Stimulated activated CD8-positive, alpha-beta memory T cell treated with anti-CD3 and anti-CD28 coated beads, Interleukin-7, amount 100 ng/mL, for 24 hours (primary cell): ENCODE measurements at regions not wholly inside any gene's neighbourhood (a gene's known extent, or its start where the extent isn't known, plus 50 kb on each side); places are given as distances from the start of the nearest gene placed in this dataset.
"Not testable (repeated sequence)": the region's sequence is repeated elsewhere in the genome, so short reads cannot be mapped to it uniquely, and the experiment has no call there.

Experiments
- DNase-seq: peaks from one replicate; pipeline ENCODE4 v3.0.0-alpha.2; 2020; ENCODE audit warnings: low read depth

- DNase-seq = no peak
These were observed 73.2 kb upstream of the PRR5 start for GRCh38 chr22:44628835-44629234.

GRCh38 chr22:44628273-44628672, 73.7 kb upstream of the PRR5 start:
- DNase-seq = no peak

- no peak for DNase-seq
These were observed 74.4 kb upstream of the PRR5 start for GRCh38 chr22:44627521-44628139.

DNA sequence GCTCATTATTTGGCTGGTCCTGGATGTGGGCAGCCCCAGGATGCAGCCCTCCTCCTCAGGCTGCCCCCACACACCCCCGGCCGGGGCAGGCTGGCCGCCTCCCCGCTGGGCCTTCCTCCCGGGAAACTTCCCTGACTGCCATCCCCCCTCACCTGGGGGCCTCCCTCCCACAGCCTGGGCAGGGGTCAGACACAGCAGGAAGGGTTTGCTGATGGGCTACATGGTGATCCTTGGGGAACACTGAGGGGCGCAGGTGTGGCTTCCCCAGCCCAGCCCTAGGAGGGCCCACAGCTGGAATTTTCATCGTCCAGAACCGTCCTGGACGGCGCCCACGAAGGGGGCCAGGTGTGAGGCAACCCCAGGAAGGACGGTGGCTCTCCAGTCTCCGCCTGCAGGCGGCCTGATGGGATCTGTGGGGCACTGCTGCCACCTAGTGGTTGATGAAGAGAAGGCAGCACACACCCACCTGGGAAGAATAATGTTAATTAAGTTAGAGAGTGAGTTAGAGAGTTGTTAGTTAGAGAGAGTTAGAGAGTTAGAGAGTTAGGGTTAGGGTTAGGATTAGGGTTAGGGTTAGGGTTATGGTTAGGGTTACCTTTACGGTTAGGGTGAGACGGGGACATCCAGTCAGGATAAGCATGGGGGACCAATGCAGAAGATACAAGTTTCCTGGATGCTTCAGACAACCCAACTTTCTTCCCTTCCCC, 75.9 kb upstream of the PRR5 start:
- peak; percentile 53 for DNase-seq

DNA sequence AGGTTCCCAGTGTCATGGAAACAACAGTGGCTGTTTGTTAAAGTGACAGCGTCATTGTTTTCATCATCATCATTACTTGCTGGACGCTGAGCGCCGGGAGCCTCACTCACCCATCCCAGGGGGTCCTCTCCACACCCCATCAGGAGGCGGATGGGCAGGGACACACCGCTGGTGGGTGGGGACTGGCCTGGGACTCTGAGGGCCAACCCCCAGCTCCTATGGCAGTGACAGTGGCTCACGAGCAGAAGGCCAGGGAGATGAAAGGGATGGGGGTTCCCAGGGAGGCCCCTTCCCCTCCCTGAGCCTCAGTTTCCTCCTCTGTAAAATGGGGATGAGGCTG, 76.6 kb upstream of the PRR5 start:
- DNase-seq = no peak

GRCh38 chr22:44624689-44625420, 77.1 kb upstream of the PRR5 start:
- DNase-seq = no peak

DNA sequence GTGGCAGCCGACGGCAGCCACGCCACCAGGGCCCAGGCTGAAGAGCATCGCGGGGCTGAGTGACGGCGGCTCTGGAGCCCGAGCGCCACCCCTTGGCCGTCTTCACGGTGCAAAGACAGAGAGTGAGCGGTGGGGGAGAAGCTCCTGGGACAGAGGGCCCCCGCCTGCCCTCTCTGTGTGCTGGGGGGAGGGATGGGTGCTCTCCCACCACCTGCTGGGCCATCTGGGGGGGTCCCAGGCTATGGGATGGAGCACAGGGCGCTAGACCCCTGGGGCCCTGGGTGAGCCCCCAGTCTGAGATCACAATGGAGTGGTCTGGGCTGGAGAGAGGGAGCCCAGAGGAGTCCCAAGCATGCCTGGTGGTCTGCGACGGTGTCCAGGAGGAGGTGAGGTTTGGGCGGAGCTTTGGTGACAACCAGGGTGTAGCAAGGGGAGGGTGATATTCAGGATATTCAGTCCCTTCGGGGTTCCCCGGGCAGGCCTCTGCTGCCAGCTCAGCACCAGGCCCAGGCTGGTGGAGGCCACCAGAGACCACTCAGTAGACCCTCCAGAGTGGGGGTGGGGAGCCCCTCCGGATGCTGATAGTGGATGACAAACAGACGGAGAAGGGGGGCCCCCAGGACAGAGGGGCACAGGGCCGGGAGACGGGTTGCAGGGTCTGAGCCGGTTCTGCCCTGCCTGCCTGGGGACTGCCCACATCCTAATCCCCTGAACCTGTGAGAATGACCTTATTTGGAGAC, 78.1 kb upstream of the PRR5 start:
- no peak for DNase-seq

DNA sequence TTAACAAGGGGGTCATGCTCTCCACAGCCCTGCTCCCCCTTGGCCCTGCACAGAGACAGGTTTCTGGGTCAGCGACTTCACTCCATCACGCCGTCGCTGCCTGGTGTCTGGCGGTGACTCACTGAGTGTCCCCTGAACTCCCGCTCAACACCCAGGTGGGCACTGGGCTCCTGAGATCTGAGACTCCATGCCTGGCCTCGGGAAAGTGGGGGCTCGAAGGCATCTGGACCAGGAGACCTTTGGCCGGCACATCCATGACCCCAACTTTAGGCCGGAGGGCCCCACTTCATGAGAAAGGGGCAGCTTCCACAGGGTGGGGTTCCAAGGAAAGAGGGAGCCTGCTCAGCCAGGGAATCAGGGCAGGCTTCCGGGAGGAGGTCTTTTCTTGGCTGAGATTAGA, 79.3 kb upstream of the PRR5 start:
- no peak for DNase-seq

DNA sequence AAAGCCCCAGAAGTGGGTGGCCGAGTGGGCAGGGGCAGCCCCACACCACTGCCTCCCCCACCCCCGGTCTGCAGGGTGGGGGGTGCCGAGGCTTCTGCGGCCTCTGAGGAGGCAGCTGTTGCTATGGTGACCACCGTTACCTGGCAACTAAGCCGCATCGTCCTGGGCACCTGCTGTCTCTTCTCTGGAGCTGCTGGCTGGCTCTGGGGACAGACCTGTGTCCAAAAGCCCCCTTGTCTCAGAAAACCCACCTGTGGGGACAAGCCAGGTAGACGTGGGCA, 79.9 kb upstream of the PRR5 start:
- no peak for DNase-seq

GRCh38 chr22:44621401-44622146, 80.4 kb upstream of the PRR5 start:
- DNase-seq = no peak

GRCh38 chr22:44620841-44621257, 81.2 kb upstream of the PRR5 start:
- DNase-seq = no peak

DNA sequence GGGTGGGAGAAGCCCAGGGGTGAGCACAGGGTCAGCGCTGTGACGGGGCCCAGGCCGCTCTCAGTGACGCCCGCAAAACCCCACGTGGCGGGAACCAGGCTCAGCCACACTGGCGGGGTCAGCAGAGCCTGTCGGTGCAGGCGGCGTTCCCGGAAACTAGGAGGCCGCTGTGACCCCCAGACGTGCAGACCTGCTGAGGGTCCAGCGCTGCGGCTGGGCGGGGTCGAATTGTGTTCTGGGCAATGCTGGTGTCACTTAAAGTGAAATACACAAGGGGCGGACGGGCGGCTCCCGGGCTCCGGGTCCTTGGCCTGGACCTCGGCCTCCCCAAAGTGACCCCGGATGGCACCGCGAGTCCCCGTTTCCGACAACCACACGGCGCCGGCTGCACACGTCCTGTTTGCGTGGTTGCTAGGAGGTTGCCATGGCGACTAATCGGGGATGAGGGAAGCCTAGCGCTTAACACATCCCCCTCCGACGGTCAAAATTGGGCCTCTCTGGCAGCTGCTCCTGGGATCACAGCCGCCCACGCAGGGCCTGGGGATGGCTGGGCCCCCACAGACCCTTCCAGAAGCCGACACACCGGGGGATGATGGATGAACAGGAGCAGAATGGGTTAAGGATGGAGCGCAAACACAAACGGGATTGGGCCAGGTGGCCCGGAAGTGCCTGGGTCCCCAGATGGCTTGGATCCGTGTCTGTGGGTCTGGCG, 81.7 kb upstream of the PRR5 start:
- DNase-seq = peak; percentile 65

DNA sequence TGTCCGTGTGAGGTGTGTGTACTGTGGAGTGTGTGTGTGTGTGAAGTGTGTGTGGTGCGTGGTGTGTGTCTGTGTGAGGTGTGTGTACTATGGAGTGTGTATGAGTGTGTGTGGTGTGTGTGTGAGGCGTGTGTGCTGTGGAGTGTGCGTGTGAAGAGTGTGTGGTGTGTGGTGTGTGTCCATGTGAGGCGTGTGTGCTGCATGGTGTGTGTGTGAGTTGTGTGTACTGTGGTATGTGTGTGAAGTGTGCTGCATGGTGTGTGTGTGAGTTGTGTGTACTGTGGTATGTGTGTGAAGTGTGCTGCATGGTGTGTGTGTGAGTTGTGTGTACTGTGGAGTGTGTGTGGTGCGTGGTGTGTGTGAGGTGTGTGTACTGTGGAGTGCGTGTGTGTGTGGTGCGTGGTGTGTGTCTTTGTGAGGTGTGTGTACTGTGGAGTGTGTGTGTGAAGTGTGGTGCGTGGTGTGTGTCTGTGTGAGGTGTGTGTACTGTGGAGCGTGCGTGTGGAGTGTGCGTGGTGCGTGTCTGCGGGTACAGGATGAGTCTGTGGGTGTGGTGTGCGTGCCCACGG, 82.4 kb upstream of the PRR5 start:
- DNase-seq = not testable (repeated sequence)

DNA sequence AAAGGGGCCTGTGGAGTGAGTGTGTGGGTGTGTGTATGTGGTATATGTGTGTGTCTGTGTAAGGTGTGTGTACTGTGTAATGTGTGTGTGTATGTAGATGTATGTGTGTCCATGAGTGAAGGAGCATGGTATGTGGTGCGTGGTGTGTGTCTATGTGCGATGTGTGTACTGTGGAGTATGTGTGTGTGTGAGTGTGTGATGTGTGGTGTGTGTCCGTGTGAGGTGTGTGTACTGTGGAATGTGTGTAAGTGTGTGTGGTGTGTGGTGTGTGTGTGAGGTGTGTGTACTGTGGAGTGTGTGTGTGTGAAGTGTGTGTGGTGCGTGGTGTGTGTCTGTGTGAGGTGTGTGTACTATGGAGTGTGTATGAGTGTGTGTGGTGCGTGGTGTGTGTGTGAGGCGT, 83.1 kb upstream of the PRR5 start:
- DNase-seq = not testable (repeated sequence)

- no peak for DNase-seq
These were observed 83.6 kb upstream of the PRR5 start for GRCh38 chr22:44618400-44618799.

- no peak for DNase-seq
These were observed 84.2 kb upstream of the PRR5 start for GRCh38 chr22:44617828-44618227.

DNA sequence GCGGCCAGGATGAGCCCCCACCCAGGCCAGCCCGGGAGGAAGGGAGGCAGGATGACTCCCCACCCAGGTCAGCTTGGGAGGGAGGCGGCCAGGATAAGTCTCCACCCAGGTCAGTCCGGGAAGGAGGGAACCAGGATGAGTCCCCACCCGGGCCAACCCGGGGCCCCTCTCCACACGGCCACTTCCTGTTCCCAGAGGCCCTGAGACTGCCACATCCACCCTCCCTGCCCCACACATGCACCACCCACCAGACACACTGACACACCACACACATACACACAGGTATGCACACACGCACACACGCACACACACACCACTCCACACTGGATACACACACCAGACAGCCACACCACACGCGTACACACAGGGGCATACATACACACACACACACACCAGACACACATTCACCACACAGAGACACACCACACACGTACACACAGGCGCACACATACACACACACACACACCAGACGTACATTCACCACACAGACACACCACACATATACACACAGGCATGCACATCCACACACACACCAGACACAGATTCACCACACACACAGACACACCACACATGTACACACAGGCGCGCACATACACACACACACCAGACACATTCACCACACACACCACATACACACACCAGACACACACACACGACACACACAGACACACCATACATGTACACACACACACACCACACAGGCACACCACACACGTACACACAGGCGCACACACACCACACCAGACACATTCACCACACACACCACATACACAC, 84.9 kb upstream of the PRR5 start:
- no peak for DNase-seq

GRCh38 chr22:44616461-44616860, 85.5 kb upstream of the PRR5 start:
- no peak for DNase-seq

- DNase-seq = no peak
These were observed 86.3 kb upstream of the PRR5 start for GRCh38 chr22:44615602-44616180.

DNA sequence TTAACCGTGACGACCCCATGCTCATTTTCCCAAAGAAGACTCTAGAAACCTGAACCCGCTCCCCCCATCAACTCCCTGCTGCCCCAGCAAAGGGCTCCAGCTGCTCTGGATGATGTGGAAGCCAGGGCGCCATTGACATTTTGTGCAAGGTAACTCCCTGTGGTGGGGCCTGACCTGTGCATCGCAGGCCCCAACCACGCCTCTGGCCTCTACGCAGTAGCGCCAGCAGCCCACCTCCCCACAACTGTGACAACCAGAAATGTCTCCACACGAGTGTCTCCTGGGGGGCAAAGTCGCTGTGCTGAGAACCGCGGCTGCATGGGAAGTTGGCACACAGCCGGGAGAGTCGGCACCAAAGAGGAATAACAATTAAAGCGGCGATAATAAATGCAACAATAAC, 86.9 kb upstream of the PRR5 start:
- DNase-seq = no peak
